GM21367 (cell line): ENCODE measurements at regions not wholly inside any gene's neighbourhood (a gene's known extent, or its start where the extent isn't known, plus 50 kb on each side); places are given as distances from the start of the nearest gene placed in this dataset.

ENCODE experiments used
- ATAC-seq: cut with Tn5 transposase; IDR thresholded peaks from one replicate; pipeline ENCODE4 v1.9.1; 2021; ENCODE audit not compliant: unreplicated experiment

DNA sequence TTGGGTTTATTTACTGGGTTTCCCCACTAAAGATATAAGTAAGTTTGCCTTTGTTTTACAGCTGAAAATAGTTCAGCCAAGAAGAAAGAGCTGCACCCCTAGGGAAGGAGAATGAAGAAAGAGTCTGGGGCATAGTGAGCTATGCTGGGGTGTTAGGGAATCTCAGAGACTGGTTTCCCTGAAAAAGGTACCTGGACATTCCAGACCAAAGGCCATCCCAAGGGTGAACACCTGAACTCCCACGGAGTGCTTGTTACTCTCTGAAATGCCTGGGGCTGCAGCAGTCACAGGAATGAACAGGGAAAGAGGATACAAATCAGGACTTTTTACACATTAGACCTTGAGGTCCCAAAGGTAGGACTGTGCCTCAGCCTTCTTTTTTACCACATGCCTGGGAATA is 337.6 kb upstream of the SLC10A2 start:
- ATAC-seq: no peak

DNA sequence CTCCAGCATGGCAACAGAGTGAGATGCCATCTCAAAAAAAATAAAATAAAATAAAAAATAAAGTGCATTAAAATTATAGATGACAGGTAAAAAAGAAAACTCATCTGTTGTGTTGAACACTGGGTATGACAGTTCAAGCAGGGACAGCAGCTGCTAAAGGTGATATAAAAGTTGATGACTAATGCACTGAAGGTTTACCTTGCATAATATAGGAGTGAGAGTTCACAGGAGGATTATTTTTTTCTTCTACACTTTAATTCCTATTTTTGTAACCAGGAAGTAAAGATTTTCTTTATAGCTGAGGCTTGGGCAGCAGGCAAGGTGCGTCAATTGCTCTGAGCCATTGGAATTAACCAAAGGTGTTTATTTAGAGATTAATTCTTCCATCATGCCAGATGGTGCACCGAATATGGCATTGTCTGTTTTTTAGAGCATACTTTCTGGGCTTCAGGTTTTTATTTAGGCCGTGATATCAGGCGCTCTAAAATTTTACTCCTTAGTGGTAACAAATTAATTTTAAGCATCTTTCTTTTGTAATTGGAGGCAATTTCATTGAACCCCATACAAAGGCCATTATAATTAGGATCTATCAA is 337.0 kb upstream of the SLC10A2 start:
- no peak for ATAC-seq

DNA sequence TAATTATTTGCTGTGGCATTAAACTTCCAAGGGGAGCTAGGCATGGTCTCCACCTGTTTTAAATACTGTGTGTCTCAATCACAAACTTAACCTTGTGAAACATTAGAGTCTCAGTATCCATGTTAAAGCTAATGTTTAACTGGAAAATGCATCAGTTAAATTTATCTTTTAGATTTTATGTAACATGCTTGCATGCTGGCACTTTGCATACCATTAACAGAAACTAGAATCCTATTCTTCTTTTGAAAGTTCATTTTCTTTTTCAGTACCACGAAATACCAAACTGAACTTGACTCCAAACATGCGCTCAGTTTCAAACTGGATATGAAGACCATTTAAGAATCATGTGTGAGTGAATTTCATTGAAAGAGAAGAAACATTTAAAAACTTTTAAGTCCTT is 328.9 kb upstream of the SLC10A2 start:
- no peak for ATAC-seq

DNA sequence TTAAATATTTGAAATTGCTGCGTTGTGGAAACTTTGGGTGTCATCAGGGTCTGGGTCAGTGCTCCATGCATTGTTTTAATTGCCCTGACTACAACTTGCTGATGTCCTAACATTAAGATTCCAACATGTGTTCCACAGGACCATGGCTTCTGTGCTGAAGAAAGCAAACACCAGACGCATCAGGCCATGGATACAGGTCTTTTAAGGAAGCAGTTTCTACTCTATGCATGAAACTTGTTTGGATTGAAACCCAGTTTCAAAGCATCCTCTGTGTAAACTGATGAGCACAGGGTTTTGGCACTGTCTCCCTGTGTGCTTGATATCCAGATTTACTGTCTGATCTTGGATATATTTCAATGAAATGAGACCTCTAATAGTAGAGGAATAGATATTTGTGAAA is 328.4 kb upstream of the SLC10A2 start:
- ATAC-seq: no peak

DNA sequence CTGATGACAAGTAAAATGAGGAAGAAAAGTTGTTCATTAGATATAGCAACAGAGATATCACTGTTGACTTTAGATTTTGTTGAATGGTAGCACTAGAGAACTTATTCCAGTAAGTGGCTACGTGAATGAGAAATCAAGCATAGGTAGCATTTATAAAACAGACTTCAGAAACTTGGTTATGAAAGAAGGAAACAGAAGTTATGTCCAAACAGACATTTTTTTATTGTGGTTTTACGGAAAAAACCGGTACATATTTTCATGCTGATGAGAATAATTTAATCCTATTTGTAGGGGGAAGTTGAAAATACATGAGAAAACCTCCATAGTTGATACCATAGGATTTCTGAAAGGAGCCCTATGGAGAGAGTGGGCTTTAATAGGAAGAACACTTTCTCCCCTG is 325.7 kb upstream of the SLC10A2 start:
- ATAC-seq: no peak

DNA sequence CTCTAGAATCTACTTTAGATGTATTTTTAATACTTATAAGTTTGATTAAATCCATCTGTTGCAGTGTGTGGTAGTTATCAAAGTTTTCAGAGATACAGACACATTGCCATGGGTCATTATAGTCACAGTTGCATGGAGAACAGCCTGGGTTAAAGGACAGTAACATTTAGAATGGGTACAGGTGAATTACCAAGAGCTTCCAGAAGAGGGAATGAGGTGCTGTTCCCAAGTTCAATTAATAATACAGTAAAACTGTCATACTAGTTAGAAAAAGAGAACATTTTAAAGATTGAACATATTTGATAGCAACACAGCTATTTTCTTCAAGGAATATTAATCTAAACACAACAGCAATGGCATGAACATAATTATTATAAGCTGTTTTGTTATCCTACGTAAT is 322.6 kb upstream of the SLC10A2 start:
- ATAC-seq: no peak

DNA sequence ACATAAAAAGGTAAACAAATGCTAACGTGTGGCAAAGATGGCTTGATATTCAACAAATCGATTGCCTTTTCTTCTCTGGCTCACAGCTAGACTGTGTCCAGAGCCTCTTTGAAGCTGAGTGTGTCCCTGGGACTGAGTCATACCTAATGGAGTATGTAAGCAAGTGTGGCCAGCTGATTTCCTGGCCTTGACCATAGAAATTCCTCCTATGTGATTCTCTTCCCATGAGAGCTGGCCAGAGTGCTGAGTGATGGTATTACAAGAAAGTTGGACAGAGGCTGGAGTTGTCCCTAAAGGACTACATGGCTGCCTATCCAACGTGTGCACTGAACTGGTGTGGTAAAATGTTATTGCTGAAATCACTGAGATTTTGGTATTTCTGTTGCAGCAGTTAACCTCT is 320.1 kb upstream of the SLC10A2 start:
- no peak for ATAC-seq

DNA sequence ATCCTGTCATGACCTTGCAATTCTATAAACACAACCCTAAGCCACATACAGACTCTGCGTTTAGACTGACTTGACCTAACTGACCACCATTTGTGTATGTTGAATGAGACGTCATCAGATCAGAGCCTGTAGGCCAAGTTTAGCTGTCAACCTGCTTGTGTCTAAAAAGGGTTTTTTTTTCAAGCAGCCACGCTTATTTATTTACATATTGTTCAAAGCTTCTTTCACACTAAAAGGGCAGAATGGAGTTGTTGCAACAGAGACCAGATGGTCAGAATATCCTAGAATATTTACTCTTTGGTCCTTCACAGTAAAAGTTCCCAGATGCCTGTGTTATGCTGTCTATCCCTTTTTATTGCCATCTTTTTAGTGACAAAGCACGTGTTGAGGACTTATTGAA is 307.7 kb upstream of the SLC10A2 start:
- ATAC-seq: no peak

DNA sequence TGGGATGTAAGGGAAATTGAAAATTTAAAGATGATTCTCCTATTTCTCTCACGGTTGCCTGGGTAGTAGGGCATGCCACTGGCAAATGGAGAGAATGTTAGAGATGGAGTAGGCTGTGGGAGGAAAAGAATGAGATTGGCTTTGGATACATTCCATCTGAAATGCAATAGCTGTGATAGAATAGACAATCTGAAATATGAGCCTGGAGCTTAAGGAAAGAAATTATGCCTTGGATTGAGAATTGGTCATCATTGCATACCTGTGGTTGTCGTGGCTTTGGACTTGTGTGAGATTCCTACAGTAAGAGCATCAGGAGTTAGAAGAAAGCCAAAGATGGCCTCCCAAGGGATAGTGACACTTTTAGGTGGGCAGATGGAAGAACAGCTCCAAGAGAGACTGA is 305.1 kb upstream of the SLC10A2 start:
- ATAC-seq: no peak

DNA sequence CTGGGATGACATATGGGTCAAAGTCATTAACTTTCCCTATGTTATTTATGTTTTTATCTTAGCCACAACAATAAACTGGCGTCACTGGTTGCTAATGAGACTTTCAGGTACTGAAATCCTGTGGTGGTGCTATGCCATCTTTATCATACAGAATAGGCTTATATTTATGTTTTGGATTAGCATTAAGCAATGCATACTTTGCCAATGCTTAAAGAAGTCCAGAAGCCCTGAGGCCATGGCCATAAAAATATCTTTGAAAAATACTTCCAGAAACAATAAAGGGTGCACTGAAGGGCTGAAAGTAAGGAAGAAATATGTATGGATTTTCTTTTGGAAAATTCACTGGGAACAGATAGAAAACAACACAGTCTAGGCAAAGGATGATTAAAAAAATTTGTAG is 304.6 kb upstream of the SLC10A2 start:
- ATAC-seq: no peak

DNA sequence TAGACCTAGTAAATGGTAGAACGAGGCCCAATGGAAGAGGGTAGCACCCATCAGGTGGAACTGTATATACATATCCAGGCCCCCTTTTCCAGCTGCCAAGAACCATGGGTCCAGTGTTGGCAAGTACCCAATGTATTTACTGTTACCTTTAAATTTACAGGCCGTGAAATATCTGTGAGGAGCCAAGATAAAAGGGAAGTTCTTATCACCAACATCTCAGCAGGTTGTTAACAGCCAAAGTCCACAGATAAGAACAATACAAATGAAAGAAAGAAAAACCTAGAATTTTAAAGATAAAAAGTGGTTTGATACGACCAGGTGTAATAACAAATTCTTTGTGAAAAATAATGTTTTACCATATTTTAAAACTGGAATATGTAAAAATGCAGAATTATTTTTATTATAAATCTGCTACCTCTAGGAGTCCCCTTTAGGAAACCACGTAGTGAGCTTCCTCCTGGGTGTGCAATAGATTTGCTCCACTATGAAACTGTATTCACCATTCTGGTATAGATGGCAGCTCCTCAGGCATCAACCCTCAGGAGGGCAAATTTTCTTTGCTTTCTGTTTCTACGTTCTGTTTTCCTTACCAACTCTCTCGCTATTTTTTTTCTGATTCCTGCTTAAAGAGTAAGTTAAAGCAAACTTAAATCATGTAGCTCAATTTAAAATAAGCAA is 292.2 kb upstream of the SLC10A2 start:
- no peak for ATAC-seq

DNA sequence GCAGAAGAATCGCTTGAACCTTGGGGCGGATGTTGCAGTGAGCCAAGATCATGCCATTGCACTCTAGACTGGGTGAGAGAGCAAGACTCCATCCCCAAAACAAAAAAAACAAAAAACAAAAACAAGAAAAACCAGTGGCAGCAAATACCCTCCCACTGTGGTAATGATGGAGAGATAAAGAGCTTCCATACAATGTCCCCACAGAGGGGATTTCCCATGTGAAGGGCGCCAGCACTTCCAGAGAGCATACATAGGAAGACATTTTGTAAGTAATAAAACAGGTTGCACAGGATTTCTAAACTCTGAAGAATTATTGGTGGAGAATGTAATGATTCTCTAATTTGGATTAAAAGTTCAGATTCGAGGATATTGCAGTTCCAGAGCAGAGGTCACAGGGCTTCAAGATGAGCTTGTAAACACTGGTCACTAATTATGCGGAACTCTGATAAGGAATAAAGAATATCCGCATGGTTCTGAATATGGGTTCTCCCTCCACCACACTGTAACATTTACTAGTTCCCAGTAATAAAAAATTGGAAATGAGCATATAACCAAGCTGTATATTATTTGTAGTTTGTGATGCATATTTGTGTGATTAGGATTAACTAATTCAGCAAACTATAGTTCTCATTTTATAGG is 290.1 kb upstream of the SLC10A2 start:
- ATAC-seq: no peak

DNA sequence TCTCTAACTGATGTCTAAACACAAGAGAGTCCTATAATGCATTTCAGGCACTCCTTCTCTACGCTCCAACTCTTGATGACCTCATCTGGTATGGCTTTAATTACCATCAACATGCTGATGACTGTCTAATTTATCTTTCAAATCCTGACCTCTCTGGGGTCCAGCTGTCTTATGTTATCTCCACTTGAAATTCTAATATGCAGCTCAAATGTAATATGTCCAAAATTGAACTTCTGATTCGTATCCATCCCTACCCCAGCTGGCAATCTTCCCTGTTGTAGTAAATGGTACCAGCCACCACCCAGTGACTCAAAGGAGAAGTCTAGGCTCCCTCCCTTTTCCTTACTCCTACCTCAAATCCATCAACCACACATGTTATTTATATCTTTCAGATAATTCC is 288.0 kb upstream of the SLC10A2 start:
- ATAC-seq: no peak

DNA sequence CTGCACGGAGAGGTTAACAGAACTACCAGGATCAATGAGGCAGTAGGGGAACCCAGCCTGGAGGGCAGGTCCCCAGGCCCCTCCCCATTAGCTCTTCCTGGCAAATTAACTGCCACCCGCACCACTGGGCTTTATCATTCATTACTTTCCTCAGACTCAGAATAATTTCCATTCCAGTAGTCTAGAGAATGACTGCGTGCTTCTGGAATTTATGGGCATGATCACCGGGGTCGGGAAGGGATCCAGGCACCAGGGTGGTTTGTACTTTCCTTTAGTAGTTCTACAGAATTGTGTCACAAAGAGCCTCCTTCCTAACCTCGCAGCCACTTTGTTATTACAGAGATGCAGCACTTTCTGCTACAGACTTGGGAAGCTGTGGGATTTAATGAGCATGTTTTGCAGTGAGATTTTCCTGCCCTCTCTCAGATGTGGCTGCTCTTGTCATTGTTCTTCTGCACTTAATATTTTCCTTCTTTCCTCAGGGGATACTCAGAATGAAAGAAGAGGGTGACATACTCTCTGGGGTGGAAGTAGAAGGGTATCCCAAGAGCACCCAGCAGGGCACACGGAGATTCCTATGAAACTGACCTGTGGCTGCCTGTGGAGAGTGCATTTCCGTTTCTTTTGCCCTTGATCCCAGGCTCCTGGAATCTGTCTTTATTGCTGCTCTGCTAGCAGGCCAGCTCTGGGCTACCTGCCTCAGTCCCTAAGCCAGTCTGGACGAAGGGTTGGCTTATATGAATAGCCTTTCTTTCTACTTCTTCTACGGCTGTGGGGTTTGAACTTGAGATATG is 285.0 kb upstream of the SLC10A2 start:
- no peak for ATAC-seq

DNA sequence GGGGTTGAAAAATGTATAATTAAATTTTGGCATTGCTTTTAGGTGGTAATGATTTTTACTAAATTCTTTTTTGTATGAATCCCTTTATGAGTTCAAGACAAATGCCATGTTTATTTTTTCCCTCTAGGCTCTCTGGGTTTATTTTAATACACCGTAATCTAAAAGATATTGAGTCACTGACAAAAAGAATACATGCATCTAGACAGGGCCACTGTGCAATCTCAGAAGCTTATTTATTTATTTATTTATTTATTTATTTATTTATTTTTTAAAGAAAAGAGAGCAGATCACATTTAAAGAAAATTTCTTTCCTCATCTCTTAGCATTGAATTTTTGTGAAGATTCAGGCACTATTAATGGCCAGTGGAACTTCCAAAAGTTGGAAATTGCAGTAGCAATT is 283.9 kb upstream of the SLC10A2 start:
- no peak for ATAC-seq

DNA sequence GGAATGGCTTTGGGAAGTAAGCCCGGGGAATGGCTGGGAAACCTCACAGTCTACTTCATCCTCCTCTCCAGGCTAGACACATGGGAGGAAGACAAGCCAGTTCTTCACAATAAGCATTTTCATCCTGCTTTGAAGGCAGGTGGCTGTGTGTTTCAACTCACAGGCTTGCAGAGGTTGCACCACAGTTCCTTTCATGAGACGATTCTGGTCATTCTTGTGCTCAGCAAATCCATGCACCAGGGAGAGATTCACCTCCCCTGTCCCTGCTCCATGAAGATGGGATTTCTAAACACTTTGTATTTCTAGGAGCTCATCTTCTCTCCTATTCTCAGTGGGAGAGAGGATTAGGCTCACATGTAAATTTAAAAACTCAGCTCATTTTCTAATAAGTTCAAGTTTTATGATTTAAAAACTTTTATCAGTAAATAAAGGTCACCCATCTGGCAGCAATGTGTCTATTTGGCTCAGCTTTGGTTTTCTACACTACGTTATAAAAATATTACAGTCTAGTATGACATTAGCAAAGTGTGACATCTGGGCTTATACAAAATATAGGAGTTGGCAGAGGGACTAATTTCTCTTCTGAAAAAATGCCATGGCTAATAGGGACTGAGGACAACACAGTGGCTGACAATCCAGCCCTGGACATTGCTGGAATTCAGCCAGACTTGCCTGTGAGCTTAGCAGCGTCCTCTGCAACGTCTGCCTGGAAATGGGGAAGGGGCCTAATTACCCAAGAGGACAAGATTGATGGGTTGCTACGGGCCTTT is 283.2 kb upstream of the SLC10A2 start:
- no peak for ATAC-seq

DNA sequence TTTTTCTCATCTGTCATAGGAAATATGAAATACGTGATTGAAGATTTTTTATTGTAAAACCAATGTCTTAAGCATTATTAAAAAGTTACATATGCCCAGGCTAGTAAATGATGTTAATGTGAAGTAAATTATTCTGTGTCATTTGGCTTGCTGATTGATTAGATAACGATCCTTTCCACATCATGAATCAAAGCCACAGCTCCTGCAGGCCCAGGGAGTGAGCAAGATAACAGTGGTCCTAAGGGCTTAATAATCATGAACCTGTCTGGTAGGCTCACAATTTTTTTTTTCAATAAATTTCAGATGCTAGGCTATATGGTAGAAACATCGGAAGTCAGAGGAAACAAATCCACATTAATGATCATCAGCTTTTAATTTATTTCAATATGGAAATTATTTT is 269.0 kb upstream of the SLC10A2 start:
- ATAC-seq: no peak

DNA sequence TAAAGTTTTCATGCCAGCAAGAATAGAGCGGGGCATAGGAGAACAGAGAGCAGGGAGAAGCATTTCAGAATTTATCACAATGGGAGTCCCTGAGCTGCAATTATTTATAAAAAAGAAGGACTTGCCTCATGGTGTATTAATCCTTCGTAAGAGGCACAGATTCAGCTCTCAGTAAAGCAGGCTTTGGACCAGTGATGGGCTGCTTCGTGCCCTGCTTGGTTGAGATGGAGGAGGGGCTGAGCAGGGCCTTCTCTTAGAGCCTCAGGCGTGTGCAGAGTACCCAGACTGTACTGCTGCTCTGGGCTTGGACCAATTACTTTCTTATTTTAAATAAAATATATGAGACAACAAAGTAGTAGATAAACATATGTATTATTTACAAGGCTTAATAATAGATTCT is 265.7 kb upstream of the SLC10A2 start:
- ATAC-seq: no peak

DNA sequence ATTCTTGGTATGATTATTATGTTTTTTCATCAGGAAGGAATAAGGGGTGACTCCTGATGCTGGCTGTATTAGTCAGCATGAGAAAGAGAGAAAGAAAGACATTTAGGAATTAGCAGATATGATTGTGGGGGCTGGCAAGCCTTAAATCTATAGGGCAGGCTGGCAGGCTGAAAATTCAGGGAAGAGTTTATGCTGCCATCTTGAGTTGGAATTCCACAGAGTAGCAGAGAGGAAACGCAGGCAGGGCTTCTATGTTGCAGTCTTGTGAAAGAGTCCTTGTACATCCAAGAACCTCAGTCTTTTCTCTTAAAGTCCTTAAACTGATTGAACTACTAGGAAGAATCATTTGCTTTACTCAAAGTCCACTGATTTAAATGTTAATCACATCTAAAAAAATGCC is 262.7 kb upstream of the SLC10A2 start:
- ATAC-seq: no peak

DNA sequence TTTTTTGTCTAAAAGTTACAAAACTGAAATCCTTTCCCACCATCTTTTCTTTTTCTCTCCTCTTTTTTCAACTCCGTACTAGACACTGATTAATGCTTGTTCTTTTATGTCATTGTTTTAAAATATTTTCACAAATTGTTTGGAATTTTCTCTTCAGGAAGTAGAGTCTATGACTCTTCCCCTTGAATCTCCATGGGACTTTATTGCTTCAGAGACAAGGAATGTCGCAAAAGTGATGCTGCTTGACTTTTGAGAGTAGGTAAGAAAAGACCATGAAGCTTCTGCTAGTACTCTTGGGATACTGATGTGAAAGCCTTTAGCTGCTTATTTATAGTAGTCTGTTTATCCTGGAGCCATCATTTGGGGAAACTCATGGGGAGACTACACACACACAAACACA is 260.1 kb upstream of the SLC10A2 start:
- ATAC-seq: no peak

DNA sequence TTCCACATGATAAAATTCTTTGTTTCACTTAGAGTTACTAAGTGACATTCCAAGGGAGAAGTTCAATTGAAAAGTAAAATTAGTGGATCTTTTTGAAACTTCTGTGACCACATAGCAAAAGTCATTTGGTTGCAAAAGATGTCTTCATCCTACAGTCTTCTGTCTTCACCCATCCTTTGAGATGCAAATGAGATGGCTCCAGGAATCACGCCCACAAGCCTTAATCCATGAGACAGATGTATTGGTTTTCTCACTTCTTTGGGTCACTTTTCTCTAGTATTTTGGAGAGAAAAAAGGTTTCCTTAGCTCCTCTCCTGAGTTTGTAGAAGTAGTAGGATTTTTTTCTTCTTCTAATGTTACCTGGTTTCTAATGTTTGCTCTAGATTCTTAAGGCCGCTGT is 259.5 kb upstream of the SLC10A2 start:
- ATAC-seq: no peak
